Activated T-helper 1 cell treated with anti-CD3 and anti-CD28 coated beads, Interleukin-12 subunit alpha, Interleukin-12 subunit beta, Interleukin-2, Interleukin-4 antibody, amounts not matched to agents 30 ng/mL and 10 ng/mL and 1 ng/mL, durations not matched to agents 14 hours and 24 hours and 36 hours (primary cell): ENCODE measurements at regions not wholly inside any gene's neighbourhood (a gene's known extent, or its start where the extent isn't known, plus 50 kb on each side); places are given as distances from the start of the nearest gene placed in this dataset.

Source experiments
- DNase-seq: peaks from one replicate; pipeline ENCODE4 v3.0.0; 2021; ENCODE audit warnings: low spot score
- H3K27ac Mint-ChIP-seq: one replicate; pipeline ENCODE4 v1.8.0; 2021; ENCODE audit warnings: mild to moderate bottlenecking, mixed read lengths
- H3K27me3 Mint-ChIP-seq: one replicate; pipeline ENCODE4 v1.8.0; 2022; ENCODE audit warnings: mild to moderate bottlenecking, moderate library complexity, mixed read lengths; ENCODE audit not compliant: insufficient read depth
- H3K36me3 Mint-ChIP-seq: one replicate; pipeline ENCODE4 v1.8.0; 2021; ENCODE audit warnings: low read depth, mixed read lengths
- H3K4me1 Mint-ChIP-seq: one replicate; pipeline ENCODE4 v1.8.0; 2021; ENCODE audit warnings: low read depth, mixed read lengths
- H3K4me3 Mint-ChIP-seq: one replicate; pipeline ENCODE4 v1.8.0; 2021; ENCODE audit warnings: mild to moderate bottlenecking, moderate library complexity, mixed read lengths
- H3K9me3 Mint-ChIP-seq: one replicate; pipeline ENCODE4 v1.8.0; 2021; ENCODE audit warnings: mixed read lengths
- intact Hi-C: fragments of 100-400 bp; cut with micrococcal nuclease; formaldehyde crosslinking; loops from one replicate; pipeline ENCODE4 v1.15.1; 2024

- Mint-ChIP-seq H3K9me3 (no peaks in the 10 kb centered on the region), H3K4me3 (no peak overlapping the region), H3K4me1 (no peaks in the 10 kb centered on the region), H3K27ac (no peak overlapping the region), H3K36me3 (no peaks in the 10 kb centered on the region), H3K27me3 (peaks cover 5% of the 10 kb centered on the region)
- intact Hi-C loops: no loop called here
- no peak for DNase-seq
These were observed 92.9 kb downstream of the TXNL1 start for GRCh38 chr18:56545464-56545863.

- Mint-ChIP-seq H3K36me3 (no peaks in the 10 kb centered on the region), H3K9me3 (no peaks in the 10 kb centered on the region), H3K4me1 (no peaks in the 10 kb centered on the region), H3K4me3 (no peak overlapping the region), H3K27ac (no peak overlapping the region), H3K27me3 (peaks cover 5% of the 10 kb centered on the region)
- intact Hi-C loops: no loop called here
- no peak for DNase-seq
These were observed 95.9 kb downstream of the TXNL1 start for GRCh38 chr18:56542476-56542875.

GRCh38 chr18:56541793-56542192 is 96.6 kb downstream of the TXNL1 start:
- Mint-ChIP-seq H3K4me3 (no peak overlapping the region), H3K9me3 (no peaks in the 10 kb centered on the region), H3K27me3 (peaks cover 5% of the 10 kb centered on the region), H3K4me1 (no peaks in the 10 kb centered on the region), H3K36me3 (no peaks in the 10 kb centered on the region), H3K27ac (no peak overlapping the region)
- no peak for DNase-seq
- intact Hi-C loops: no loop called here

GRCh38 chr18:56541340-56541739 is 97.1 kb downstream of the TXNL1 start:
- no peaks in the 10 kb centered on the region for H3K36me3 Mint-ChIP-seq

DNA sequence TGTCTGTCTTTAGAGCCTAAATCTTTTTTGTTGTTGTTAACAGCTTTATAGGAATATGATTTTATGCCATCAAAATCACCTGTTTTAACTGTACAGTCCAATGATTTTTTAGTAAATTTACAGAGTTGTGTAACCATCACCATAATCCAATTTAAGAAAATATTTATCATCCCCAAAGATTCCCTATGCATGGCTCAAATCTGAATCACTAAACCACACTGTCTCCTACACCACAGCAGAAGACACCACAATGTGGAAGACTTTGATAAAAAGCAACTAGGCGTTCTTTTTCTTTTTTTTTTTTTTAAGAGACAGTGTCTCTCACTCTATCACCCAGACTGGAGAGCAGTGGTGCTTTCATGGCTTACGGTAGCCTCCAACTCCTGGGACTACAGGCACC is 99.6 kb downstream of the TXNL1 start:
- Mint-ChIP-seq H3K27me3 (peaks cover 11% of the 10 kb centered on the region), H3K4me3 (no peak overlapping the region), H3K36me3 (no peaks in the 10 kb centered on the region), H3K4me1 (no peaks in the 10 kb centered on the region), H3K27ac (no peak overlapping the region), H3K9me3 (no peaks in the 10 kb centered on the region)
- intact Hi-C loops: no loop called here
- DNase-seq: no peak

More at GRCh38 chr18:56541340-56541739, 97.1 kb downstream of the TXNL1 start:
- Mint-ChIP-seq H3K4me1 (no peaks in the 10 kb centered on the region), H3K4me3 (no peak overlapping the region), H3K27ac (no peak overlapping the region), H3K27me3 (peaks cover 5% of the 10 kb centered on the region), H3K9me3 (no peaks in the 10 kb centered on the region)
- no peak for DNase-seq
- intact Hi-C loops: no loop called here

- Mint-ChIP-seq H3K27me3 (peaks cover 8% of the 10 kb centered on the region), H3K4me3 (no peak overlapping the region), H3K9me3 (no peaks in the 10 kb centered on the region), H3K4me1 (peaks cover 8% of the 10 kb centered on the region), H3K36me3 (no peaks in the 10 kb centered on the region), H3K27ac (no peak overlapping the region)
- intact Hi-C loops: no loop called here
- no peak for DNase-seq
These were observed 106.1 kb downstream of the TXNL1 start for GRCh38 chr18:56532176-56532840.

DNA sequence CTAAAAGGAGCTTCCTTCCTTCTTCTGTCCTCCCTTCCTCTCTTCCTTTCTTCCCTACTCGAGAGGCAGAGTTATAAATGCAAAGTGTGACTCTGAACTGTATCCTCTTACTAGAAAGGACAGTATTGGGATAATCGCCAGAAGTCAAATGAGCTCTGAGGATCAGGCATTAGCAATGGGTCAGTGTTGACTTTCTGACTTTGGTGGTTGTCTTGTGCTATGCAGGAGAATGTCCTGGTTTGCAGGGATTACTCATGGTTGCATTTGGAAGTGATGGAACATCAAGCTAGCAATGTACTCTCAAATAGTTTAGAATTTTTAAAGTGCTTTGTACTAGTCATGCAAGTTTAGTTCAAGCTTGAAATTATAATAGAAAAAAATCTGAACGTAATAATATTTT is 115.6 kb downstream of the TXNL1 start:
- intact Hi-C loops: no loop called here
- H3K4me1 Mint-ChIP-seq: no peaks in the 10 kb centered on the region
- DNase-seq: no peak
- H3K36me3 Mint-ChIP-seq: no peaks in the 10 kb centered on the region
- no peak overlapping the region for H3K4me3 Mint-ChIP-seq
- no peak overlapping the region for H3K27ac Mint-ChIP-seq
- no peaks in the 10 kb centered on the region for H3K9me3 Mint-ChIP-seq
- H3K27me3 Mint-ChIP-seq: no peaks in the 10 kb centered on the region

DNA sequence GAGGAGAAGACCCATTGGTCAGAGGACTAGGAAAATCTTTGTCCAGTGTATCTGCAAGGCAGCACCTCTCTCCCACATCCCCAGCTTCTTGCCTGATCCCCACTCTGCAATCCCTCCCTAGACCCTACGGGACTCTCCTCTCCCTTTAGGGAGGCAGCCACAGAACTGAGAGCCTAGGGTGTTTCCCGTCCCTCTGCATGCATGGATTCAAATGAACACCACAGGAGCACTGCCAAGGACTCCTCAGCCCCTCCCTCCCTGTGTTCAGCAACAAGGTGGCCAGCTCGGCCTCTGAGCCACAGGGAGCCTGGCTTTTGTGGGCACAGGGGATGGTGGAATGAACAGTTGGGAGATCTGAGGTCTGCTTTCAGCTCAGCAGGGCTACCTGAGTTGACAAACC is 117.1 kb downstream of the TXNL1 start:
- DNase-seq: no peak
- Mint-ChIP-seq H3K4me1 (no peaks in the 10 kb centered on the region), H3K9me3 (no peaks in the 10 kb centered on the region), H3K36me3 (no peaks in the 10 kb centered on the region), H3K4me3 (no peak overlapping the region), H3K27ac (no peak overlapping the region), H3K27me3 (no peaks in the 10 kb centered on the region)
- intact Hi-C loops: no loop called here

GRCh38 chr18:56517761-56518160 is 120.6 kb downstream of the TXNL1 start:
- intact Hi-C loops: no loop called here
- H3K4me3 Mint-ChIP-seq: no peak overlapping the region
- H3K27me3 Mint-ChIP-seq: no peaks in the 10 kb centered on the region
- H3K36me3 Mint-ChIP-seq: no peaks in the 10 kb centered on the region
- no peaks in the 10 kb centered on the region for H3K9me3 Mint-ChIP-seq
- DNase-seq: no peak
- H3K4me1 Mint-ChIP-seq: no peaks in the 10 kb centered on the region
- no peak overlapping the region for H3K27ac Mint-ChIP-seq

DNA sequence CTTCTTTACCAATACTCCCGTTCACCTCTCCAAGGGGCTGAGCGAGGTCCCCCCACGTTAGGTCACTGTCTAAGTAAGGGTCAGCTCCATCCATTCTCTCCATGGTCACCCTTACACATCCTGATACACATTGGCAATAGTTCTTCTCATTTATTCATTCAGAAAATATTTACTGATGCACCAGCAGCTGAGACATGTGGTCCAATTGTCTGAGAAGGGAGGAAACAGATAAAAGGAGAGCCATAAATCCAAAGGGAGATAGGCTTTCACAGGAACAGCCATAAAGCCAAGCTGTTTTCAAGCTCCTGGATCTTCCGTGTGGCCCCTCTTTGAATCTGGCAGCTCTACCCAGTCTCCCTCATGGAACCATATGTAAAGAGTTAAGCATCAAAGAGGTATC is 121.2 kb downstream of the TXNL1 start:
- no peaks in the 10 kb centered on the region for H3K9me3 Mint-ChIP-seq
- no peaks in the 10 kb centered on the region for H3K36me3 Mint-ChIP-seq
- intact Hi-C loops: no loop called here
- DNase-seq: no peak
- no peaks in the 10 kb centered on the region for H3K4me1 Mint-ChIP-seq
- no peaks in the 10 kb centered on the region for H3K27me3 Mint-ChIP-seq
- H3K4me3 Mint-ChIP-seq: no peak overlapping the region
- H3K27ac Mint-ChIP-seq: no peak overlapping the region

GRCh38 chr18:56516789-56517188 is 121.6 kb downstream of the TXNL1 start:
- intact Hi-C loops: no loop called here
- DNase-seq: no peak
- no peaks in the 10 kb centered on the region for H3K9me3 Mint-ChIP-seq
- H3K36me3 Mint-ChIP-seq: no peaks in the 10 kb centered on the region
- H3K27me3 Mint-ChIP-seq: no peaks in the 10 kb centered on the region
- H3K4me3 Mint-ChIP-seq: no peak overlapping the region
- no peaks in the 10 kb centered on the region for H3K4me1 Mint-ChIP-seq
- no peak overlapping the region for H3K27ac Mint-ChIP-seq

- no peak for DNase-seq
- intact Hi-C loops: no loop called here
- no peaks in the 10 kb centered on the region for H3K27me3 Mint-ChIP-seq
- no peak overlapping the region for H3K4me3 Mint-ChIP-seq
- H3K36me3 Mint-ChIP-seq: no peaks in the 10 kb centered on the region
- H3K4me1 Mint-ChIP-seq: no peaks in the 10 kb centered on the region
- no peaks in the 10 kb centered on the region for H3K9me3 Mint-ChIP-seq
- H3K27ac Mint-ChIP-seq: no peak overlapping the region
These were observed 122.9 kb downstream of the TXNL1 start for GRCh38 chr18:56515522-56515921.

DNA sequence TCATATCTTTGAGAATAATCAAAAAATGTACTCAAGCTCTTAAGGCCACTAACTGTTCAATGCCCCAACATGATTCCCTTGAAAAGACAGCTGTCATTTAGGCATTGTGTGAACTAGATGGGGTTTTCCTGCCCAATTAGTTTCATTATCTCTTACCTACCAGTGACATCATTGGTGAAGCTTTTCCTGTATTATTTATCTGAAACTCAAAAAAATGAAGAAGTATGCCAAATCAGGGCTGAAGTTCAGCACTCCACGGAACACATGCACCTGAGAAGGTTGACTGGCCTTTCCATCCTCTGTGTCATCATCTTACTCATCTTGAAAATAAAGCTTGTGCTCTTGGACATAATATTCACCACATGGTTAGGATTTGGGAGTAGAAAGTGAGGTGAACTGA is 126.4 kb downstream of the TXNL1 start:
- no peaks in the 10 kb centered on the region for H3K9me3 Mint-ChIP-seq
- no peak for DNase-seq
- H3K36me3 Mint-ChIP-seq: no peaks in the 10 kb centered on the region
- H3K27ac Mint-ChIP-seq: no peak overlapping the region
- no peaks in the 10 kb centered on the region for H3K4me1 Mint-ChIP-seq
- no peaks in the 10 kb centered on the region for H3K27me3 Mint-ChIP-seq
- H3K4me3 Mint-ChIP-seq: no peak overlapping the region
- intact Hi-C loops: no loop called here

GRCh38 chr18:56510108-56510507 is 128.3 kb downstream of the TXNL1 start:
- intact Hi-C loops: no loop called here

More at GRCh38 chr18:56510108-56510507, 128.3 kb downstream of the TXNL1 start:
- Mint-ChIP-seq H3K27me3 (no peaks in the 10 kb centered on the region), H3K4me3 (no peak overlapping the region), H3K4me1 (no peaks in the 10 kb centered on the region), H3K9me3 (no peaks in the 10 kb centered on the region), H3K36me3 (no peaks in the 10 kb centered on the region), H3K27ac (no peak overlapping the region)
- DNase-seq: no peak
